ENCODE measurements at regions not wholly inside any gene's neighbourhood (a gene's known extent, or its start where the extent isn't known, plus 50 kb on each side); places are given as distances from the start of the nearest gene placed in this dataset.

DNA sequence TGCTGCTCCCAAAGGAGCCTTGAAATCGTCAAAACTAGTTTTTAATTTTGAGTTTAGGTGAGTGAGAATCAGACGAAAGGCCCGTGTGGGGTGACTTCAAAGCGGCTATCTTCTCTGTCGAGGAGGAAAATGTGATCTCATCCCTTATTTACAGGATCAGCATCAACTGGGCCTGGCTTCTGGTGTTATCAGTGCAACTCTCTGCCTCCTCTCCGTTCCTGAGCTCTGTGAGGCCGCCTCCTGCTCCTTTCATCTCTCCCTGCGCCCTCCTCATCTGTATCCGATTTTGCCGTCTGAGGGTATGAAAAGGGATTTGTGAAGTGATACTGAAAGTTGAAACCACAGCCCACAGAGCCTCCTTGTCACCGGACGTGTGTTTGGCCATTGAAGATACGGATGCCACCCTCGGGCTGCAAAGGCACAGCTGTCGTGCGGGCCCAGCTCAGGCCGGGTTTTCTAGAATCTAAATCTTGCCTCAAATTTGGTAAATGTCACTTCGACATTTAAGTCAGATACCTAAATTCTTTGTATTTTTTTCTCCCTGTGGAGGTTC, 408.7 kb upstream of the ADARB2 start:
- H3K27me3 ChIP-seq, result no peaks in the 10 kb centered on the region
- H3K36me3 ChIP-seq, result no peaks in the 10 kb centered on the region
- no peak for DNase-seq (ENCODE audit: low read depth in 1 of 2, low spot score in 1 of 2)
- no peak for TF ChIP-seq CTCF (IDR thresholded peaks at IDR 0.05; ENCODE audit: low read depth, low read length)
- no peaks in the 10 kb centered on the region for H3K4me1 ChIP-seq (ENCODE audit: low read depth)
- H3K9me3 ChIP-seq (ENCODE audit: low read depth), result no peaks in the 10 kb centered on the region
- H3K4me3 ChIP-seq, result no peak overlapping the region
- no peak overlapping the region for H3K27ac ChIP-seq

- H3K27me3 ChIP-seq, result no peaks in the 10 kb centered on the region
- H3K9me3 ChIP-seq (ENCODE audit: low read depth), result no peaks in the 10 kb centered on the region
- no peak overlapping the region for H3K27ac ChIP-seq
- no peak overlapping the region for H3K4me3 ChIP-seq
- H3K36me3 ChIP-seq, result no peaks in the 10 kb centered on the region
- no peak for DNase-seq (ENCODE audit: low read depth in 1 of 2, low spot score in 1 of 2)
- H3K4me1 ChIP-seq (ENCODE audit: low read depth), result no peaks in the 10 kb centered on the region
- TF ChIP-seq CTCF (IDR thresholded peaks at IDR 0.05; ENCODE audit: low read depth, low read length), result no peak
These were observed 408.2 kb upstream of the ADARB2 start for GRCh38 chr10:2145491-2145890.

DNA sequence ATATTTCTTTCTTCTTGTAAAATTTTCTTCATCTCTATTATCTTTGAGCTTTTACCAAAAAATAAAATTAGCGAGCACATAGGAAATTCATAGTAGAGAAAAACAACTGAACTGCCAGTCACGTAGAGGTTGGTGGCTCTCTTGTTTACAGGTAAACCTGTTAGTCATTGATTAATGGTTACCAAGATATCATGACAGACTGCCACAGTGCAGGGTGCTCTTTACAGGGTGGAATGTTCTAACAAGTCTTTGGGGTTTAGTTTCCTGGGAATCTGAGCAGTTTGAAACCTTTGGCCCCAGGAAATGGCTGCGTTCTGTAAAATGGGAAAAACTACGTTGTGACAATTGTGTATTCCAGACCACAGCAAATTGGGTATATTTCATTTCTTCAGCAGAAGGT, 407.3 kb upstream of the ADARB2 start:
- Histone ChIP-seq H3K36me3 (no peaks in the 10 kb centered on the region), H3K4me1 (ENCODE audit: low read depth) (no peaks in the 10 kb centered on the region), H3K4me3 (no peak overlapping the region), H3K27me3 (no peaks in the 10 kb centered on the region), H3K27ac (no peak overlapping the region), H3K9me3 (ENCODE audit: low read depth) (no peaks in the 10 kb centered on the region)
- no peak for TF ChIP-seq CTCF (IDR thresholded peaks at IDR 0.05; ENCODE audit: low read depth, low read length)
- no peak for DNase-seq (ENCODE audit: low read depth in 1 of 2, low spot score in 1 of 2)

GRCh38 chr10:2143213-2143835, 406.0 kb upstream of the ADARB2 start:
- no peak for TF ChIP-seq CTCF (IDR thresholded peaks at IDR 0.05; ENCODE audit: low read depth, low read length)
- no peaks in the 10 kb centered on the region for H3K9me3 ChIP-seq (ENCODE audit: low read depth)
- no peaks in the 10 kb centered on the region for H3K36me3 ChIP-seq
- H3K4me1 ChIP-seq (ENCODE audit: low read depth), result no peaks in the 10 kb centered on the region
- no peak overlapping the region for H3K4me3 ChIP-seq
- no peak overlapping the region for H3K27ac ChIP-seq
- DNase-seq (ENCODE audit: low read depth in 1 of 2, low spot score in 1 of 2), result no peak
- no peaks in the 10 kb centered on the region for H3K27me3 ChIP-seq

- Histone ChIP-seq H3K4me1 (ENCODE audit: low read depth) (no peaks in the 10 kb centered on the region), H3K4me3 (no peak overlapping the region), H3K36me3 (no peaks in the 10 kb centered on the region), H3K27me3 (no peaks in the 10 kb centered on the region), H3K27ac (no peak overlapping the region), H3K9me3 (ENCODE audit: low read depth) (no peaks in the 10 kb centered on the region)
- DNase-seq (ENCODE audit: low read depth in 1 of 2, low spot score in 1 of 2), result no peak
- no peak for TF ChIP-seq CTCF (IDR thresholded peaks at IDR 0.05; ENCODE audit: low read depth, low read length)
These were observed 402.4 kb upstream of the ADARB2 start for GRCh38 chr10:2139746-2140145.

Measured in cardiac muscle cell (in vitro differentiated cells and primary cell).